HG03139 (cell line): ENCODE measurements at regions not wholly inside any gene's neighbourhood (a gene's known extent, or its start where the extent isn't known, plus 50 kb on each side); places are given as distances from the start of the nearest gene placed in this dataset.
"Not testable (repeated sequence)": the region's sequence is repeated elsewhere in the genome, so short reads cannot be mapped to it uniquely, and the experiment has no call there.

ENCODE experiments used
- ATAC-seq: cut with Tn5 transposase; IDR thresholded peaks from one replicate; pipeline ENCODE4 v1.9.1; 2021; ENCODE audit not compliant: unreplicated experiment

DNA sequence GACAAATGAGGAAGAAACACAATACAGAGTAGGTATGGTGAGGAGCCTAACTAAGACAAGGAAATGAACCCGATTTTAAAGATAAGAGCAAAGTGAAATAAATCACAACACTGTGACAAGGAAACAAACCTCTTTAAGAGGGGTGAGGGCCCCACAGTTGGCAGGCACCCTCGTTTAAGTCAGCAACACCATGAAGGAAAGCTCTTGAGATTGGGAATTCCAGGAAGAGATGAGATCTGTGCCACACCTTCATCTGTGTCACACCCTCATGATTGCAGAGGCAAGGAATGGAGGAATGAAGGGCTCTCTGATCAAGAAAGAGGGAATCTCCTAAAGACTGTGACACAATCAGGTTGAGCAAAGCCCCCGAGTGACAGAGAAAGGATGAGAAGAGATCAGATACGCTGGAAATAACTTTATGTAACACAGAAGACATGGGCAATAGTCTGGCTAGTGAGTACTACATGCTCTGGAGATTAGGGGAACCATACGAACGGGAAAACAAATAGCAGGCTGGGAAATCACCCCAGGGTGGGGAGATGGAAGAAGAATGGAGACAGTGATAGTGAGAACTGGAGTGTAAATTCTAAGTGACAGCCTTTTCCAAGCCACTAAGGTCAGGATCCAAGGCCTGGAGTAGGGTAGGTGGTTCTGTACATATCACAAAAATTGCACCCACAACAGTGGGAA lies 51.7 kb upstream of the TERB2 start:
- ATAC-seq, result not testable (repeated sequence)
